Thyroid gland (tissue), 4 donors: ENCODE measurements at regions not wholly inside any gene's neighbourhood (a gene's known extent, or its start where the extent isn't known, plus 50 kb on each side); places are given as distances from the start of the nearest gene placed in this dataset.

ENCODE experiments used
- CTCF ChIP-seq, 6 experiments: fragments of 200-600 bp in 3 of 6; fragments of 450-650 bp in 3 of 6; sonication (generic) in 3 of 6; IDR thresholded peaks; one replicate each; pipeline ENCODE4 v1.5.1; 2016 to 2019; ENCODE audit warnings: antibody characterized with exemption in 6 of 6, mild to moderate bottlenecking in 2 of 6, inconsistent platforms in 1 of 6, moderate library complexity in 1 of 6
- POLR2A ChIP-seq, 2 donors: fragments of 450-650 bp; IDR thresholded peaks; one replicate each; pipeline ENCODE4 v1.6.1; 2017; ENCODE audit warnings: antibody characterized with exemption in 2 of 2, mild to moderate bottlenecking in 2 of 2, moderate library complexity in 1 of 2

- TF ChIP-seq CTCF (IDR thresholded peaks at IDR 0.05) (no peak), POLR2A (IDR thresholded peaks at IDR 0.05) (no peak)
Observed at GRCh38 chr2:175612280-175612679, 389.8 kb downstream of the LNPK start.
